SIG-M5 treated with dmso at 0.1 percent for 504 hours (cell line): ENCODE measurements at regions not wholly inside any gene's neighbourhood (a gene's known extent, or its start where the extent isn't known, plus 50 kb on each side); places are given as distances from the start of the nearest gene placed in this dataset.
"Not testable (repeated sequence)": the region's sequence is repeated elsewhere in the genome, so short reads cannot be mapped to it uniquely, and the experiment has no call there.

Experiments used
- DNase-seq: peaks from one replicate; lab custom pipeline; 2025; ENCODE audit not compliant: unreplicated experiment; lab: John Stamatoyannopoulos, UW

DNA sequence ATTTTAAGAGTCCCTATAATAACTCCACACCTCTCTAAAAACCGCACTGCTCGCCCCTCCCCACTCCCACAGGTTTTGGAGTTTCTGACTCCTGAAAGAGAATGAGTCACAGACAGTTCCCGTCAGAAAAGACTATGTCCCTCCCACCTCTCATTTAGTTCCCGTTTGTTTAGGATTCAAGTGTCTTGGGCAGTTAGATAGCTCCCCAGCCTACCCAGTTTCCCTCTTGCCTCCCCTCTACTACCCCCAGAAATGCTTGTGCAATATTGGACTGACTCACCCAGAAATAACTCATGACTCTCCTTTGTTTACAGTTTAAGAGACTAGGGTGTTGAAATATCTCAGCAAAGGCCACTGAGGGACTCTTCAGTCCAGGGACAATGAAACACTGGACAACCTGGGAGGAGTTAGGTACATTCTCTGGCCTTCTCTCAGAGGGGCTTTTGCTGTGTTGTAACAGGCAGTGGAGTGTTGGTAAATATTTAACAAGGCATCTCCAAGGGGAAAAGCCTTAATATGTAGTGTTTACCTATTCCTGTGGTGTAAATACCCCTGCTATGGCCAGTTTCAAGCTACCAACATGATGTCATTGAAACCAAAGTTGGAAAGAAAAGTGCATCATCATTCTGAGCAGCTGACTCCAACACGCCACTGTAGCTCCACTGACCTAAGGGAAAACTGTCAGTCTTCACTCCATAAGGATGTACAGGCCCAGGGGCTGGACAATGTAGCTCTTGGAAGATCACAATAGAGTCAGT is 96.1 kb upstream of the CHD2 start:
- peak; percentile 100 for DNase-seq

DNA sequence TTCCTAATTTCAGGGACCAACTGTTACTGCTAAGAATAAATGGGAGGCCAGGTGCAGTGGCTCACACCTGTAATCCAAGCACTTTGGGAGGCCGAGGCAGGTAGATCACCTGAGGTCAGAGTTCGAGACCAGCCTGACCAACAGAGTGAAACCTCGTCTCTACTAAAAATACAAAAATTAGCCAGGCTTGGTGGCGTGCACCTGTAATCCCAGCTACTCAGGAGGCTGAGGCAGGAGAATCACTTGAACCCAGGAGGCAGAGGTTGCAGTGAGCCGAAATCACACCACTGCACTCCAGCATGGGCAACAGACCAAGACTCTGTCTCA is 95.6 kb upstream of the CHD2 start:
- DNase-seq = not testable (repeated sequence)

DNA sequence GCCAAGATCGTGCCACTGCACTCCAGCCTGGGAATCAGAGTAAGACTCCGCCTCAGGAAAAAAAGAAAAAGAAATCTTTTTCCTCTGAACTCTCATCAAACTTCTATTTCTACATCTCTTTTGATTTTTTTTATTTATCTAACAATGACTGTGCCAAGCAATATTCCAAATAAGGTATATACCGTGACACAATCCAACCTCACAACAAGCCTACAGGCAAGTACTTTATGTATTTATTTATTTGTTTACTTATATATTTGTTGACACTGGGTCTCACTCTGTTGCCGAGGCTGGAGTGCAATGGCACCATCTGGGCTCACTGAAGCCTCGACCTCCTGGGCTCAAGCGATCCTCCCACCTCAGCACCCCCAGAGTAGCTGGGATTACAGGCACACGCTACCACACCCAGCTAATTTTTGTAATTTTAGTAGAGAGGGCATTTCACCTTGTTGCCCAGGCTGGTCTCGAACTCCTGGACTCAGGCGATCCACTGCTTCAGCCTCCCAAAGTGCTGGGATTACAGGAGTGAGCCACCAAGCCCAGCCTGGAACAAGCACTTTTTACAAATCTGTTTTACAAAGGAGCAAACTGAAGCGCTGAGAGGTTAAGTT is 94.9 kb upstream of the CHD2 start:
- no peak for DNase-seq

DNA sequence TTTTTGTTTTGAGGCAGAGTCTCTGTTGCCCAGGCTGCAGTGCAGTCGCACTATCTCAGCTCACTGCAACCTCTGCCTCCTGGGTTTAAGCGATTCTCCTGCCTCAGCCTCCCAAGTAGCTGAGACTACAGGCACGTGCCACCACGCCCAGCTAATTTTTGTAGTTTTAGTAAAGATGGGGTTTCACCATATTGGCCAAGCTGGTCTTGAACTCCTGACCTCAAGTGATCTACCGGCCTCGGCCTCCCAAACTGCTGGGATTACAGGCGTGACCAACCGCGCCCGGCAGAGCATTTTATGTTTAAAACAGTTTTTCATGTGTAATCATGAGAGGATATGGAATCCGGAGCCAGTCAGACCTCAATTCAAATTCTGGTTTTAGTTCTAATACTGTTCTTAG is 94.0 kb upstream of the CHD2 start:
- DNase-seq = not testable (repeated sequence)

DNA sequence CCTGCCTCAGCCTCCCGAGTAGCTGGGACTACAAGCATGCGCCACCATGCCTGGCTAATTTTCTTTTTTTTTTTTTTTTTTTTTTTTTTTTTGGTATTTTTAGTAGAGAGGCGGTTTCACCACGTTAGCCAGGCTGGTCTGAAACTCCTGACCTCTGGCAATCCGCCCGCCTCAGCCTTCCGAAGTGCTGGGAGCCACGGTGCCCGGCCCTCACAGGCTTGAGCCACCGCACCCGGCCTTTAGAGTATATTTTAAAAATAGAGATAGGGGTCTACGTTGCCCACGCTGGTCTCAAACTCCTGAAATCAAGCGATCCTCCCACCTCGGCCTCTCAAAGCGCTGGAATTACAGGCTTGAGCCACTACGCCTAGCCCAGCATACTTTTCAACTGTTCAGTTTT is 93.4 kb upstream of the CHD2 start:
- no peak for DNase-seq

DNA sequence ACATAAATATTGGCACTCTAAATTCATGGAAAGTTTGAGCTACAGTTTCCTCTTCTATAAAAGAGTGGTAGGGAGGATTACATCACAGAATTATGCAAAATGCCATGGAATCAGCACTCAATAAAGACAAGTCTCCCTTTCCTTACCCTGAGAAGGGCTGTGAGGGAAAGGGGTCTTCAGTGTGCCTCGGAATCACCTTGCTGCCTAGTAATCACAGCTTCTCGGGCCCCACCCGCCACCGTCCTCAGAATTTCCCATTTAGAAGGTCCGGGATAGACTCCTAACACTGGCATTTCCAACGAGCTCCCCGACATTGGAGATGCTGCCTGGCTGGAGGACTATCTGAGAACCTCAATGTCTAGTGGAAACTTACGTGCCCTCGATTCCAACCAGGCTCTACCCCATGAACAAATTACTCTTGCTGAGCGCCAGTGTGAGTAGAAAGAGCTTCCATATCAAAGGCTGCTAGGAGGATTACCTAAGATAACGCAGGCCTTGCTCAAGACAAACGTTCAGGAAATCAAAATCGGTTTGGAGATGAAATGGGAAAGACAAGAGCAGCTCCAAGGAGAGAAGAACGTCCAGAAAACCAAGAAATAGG is 92.1 kb upstream of the CHD2 start:
- DNase-seq = peak; percentile 82

DNA sequence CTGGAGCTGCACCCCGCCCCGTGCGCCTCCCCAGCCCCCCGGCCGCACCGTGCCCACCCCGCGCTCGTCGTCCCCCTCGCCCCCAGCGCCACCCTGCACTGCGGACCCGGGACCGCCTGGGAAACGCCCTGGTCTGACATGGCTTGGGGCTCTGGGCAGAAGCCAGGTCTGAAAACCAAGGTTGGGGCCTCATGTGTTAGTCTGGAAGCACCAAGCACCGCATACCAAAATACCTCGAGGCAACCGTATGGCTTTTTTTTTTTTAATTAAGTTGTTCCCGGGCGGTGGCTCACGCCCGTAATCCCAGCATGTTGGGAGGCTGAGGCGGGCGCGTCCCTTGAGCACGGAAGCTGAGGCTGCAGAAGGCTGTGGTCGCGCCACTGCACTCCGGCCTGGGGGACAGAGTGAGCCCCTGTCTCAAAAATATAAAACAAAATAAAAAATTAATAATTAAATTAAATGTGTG is 91.5 kb upstream of the CHD2 start:
- peak; percentile 54 for DNase-seq

DNA sequence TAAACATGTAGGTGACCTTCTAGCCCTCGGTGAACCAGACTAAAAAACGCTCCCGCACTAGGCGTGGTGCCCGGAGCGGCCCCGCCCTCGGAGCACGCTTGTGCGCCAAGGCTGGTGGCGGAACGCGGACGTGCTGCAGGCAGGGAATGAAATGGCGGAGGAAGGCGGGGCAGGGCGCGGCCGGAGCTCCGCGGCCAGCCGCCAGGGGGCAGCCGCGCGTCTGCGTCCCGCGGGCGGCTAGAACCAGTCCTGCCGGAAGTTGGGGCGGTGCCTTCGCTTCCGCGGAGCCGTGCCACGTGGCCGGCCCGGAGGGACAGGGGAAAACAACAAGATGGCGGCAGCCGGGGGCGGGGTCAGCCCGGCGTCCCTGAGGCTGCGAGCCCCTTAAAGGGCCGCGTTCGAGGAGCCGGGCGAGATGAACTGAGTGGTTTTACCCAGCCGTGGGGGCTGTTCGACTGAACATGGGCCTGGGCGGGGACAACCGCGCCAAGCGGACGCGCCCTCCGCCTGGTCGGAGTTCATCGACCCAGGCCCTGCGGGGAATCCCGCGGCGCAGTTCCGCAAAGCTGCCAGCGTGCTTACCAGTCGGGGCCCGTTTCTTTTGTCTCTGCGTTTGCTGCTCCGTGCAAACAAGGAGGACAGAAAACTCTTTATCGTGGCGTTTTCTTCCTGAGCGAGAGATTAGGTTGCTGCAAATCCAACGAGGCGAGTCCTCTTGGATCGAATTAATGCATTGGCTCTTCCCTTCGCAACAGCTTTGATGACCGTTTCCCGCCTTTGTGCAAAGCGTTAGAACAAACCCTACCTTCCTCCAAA is 90.9 kb upstream of the CHD2 start:
- peak; percentile 95 for DNase-seq

DNA sequence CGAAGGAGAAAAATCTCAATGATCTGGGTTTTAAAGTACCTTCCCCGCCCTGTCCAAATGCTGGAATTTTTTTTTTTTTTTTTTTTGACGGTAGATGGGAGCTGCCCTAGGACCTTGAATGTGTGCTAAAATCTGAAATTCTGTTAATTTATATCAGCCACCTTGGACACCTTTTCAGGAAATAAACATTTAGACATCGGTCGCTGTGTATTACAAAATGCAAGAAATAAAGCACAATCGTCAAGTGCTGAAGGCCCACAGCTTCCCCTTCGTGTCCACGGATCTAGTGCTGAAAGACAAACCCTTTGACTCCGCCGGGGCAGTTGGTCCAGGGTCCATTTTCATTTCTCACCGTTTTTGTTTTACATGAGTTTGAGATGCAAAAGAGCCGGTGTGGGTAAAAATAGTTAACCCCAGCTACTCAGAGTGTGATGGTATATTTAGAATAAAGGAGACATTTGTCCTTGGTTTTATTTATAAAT is 90.2 kb upstream of the CHD2 start:
- DNase-seq = peak; percentile 49

DNA sequence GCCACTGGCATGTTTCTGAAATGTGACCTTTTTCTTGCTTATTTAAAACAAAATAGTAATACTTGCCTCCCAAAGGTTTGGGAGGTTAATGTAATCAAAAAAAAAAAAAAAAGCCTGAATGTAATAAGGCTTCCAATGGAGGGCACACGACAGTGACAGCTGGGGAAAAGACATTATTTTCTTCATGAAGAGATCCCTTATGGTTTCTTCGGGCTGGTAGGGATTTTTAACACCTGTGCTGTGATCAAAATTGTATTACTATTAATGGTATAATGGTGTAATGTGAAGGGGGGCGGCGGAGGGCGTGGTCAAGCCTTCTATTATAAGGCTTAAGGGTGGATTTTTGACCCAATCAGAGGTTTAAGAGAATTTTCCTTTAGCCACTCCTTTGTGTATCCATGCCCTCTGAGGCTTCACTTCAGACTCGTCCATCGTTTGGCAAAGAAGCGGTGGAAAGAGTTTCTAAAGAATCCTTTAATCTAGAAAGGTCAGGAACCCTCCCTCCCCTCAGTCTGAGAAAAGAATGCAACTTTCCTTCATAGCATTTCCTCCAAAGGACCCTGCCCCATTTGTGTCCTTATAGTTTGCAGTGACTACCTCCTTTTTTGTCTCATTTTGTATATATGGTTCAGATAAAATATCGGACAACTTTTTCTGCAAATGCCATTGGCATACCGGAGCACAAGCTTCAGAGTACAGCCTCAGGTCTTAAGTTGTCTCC is 89.5 kb upstream of the CHD2 start:
- peak; percentile 56 for DNase-seq

DNA sequence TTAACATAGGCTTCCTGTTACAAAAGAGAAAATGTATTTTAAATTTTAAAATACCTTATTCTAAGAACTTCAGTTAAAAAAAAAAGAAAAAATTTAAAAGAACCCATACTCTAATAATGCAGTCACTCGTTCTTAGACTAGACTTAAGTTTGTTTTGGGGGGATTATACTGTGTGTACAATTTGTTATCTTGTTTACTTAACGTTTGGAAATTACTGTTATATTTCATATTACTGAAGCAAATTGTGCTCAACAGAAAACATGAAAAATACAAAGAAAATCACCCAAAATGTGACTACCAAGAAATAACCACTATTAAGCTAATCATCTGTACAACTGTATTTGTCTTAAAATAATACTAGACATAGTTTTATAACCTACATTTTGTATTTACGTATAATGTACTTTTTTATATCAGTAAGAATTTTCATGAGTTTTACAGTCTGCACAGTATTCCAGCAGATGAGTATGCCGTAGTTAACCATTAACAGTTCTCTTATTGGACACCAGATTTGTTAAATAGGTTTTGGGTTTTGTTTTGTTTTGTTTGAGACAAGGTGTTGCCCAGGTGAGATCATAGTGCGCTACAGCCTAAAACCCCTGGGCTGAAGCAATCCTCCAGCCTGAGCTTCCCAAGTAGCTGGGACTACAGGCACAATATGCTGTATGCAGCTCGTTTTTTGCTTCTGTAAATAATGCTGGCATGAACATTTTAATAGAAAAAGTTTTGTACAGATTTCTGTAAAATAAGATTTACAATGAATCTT is 88.8 kb upstream of the CHD2 start:
- no peak for DNase-seq

DNA sequence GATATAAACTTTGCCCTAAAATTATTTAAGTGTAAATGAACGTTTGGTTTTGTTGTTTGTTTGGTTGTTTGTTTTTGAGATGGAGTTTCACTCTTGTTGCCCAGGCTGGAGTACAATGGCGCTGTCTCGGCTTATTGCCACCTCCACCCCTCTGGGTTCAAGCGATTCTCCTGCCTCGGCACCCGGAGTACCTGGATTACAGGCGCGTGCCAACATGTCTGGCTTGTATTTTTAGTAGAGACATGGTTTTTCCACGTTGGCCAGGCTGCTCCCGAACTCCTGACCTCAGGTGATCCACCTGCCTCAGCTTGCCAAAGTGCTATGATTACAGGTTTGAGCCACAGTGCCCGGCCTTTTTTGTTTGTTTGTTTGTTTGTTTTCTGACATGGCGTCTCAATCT is 87.9 kb upstream of the CHD2 start:
- DNase-seq = no peak

DNA sequence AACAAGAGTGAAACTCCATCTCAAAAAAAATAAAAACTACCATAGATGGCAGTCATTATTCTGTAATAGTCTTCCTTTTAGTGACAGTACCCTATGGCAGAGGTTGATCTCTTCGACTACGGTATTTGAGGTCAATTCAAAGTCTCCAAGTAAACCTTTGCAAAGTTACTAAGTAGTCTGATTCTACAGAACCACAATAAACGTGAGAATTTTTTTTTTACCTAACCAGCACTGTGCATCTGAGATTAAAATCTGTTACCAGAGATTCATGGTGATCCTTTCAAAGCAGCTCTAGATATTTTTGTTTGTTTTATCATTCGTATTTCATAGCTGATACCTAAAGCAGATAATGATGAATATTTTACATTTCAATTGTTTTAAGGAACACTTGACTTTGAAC is 86.6 kb upstream of the CHD2 start:
- DNase-seq = no peak

DNA sequence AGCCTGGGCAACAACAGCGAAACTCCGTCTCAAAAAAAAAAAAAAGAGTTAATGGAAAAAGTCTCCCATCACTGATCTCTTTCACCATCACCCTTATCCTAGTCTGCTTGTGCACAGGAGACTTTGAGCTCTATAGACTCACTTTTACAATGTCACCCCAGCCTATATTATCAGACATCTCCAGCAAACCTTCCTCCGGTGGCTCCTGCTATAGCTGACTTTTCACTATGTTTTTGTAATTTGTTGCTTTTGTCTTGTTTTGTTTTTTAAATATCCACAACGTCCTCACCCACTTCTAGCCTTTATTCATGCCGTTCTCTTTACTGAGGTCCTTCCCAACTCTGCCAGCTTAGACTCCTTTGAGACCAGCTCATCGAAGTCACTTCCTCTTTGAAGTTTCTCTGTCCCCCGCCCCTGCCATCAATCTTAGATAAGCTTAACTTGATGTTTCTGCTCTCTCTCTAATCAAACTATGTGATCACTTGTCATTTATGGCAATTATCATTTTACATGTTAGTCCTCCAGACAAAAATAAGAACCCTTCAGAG is 82.7 kb upstream of the CHD2 start:
- peak; percentile 67 for DNase-seq

DNA sequence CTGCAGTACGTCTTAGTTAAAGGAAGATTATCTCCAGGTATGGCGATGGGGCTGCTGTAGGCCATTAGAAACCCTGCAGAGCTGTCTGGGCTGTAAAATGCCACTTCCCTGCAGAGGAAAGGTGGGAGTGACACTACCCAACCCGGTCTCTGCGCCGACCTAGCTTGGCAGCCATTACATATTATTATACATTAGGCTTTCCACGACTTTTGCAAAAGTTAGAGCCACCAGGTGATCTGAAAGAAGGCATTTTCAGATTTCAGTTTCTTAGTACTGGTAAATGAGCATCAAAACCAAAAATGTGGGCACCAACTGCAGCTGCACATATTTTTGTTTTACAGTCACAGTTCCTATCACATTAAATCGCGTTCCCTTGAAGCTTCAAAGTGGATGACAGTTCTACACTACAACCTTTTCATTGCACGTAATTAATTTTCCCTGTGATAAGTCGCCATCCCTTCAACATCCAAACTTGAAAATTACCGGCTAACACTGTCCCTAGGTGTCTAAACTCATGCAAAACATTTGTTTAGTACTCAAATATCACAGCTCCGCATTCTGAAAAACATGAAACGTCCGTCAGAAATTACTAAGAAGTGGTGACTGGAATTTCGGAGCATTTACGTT is 81.4 kb upstream of the CHD2 start:
- DNase-seq = no peak

DNA sequence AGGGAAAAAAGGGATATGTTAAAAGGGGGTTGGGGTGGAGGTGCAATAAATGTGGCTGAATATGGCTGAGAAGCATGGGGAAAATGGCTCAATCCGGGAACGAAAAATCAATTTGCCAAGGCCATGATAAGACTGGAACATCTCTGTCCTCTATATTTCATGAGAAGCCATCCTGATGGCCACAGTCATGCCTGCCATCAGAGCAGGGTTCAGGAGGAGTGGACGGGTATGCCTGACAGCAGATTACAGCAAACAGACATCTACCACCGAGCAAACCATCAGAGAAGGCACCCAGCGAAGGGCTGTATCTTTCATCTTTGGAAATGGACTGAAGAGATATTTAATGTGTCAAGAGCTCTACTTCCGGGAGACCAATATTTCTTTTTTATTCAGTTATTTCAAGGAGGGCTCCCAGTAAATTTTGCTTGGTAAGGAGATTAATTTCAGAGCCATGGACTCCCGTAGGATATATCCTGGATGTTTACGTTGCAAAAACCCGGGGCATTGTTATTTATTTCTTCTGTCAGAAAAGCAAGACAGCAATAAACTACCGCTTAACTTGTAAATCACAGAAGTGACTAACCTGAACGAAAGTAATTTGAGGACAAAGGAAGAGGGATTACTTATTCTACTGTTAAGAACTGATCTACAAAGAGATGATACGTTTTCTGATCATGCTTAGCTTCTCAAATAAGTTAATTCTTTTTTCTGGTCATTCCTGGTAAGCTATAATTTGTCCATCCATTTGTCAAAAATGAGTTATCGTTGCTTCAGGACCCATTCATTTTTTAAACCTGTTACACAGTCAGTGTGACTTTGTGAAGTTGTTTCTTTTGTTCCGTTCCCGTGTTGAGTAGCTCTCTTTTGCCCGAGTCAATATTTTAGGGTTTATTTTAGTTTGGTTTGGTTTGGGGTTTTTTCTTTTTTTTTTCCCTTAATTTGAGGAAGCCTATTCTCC is 80.6 kb upstream of the CHD2 start:
- DNase-seq = no peak

DNA sequence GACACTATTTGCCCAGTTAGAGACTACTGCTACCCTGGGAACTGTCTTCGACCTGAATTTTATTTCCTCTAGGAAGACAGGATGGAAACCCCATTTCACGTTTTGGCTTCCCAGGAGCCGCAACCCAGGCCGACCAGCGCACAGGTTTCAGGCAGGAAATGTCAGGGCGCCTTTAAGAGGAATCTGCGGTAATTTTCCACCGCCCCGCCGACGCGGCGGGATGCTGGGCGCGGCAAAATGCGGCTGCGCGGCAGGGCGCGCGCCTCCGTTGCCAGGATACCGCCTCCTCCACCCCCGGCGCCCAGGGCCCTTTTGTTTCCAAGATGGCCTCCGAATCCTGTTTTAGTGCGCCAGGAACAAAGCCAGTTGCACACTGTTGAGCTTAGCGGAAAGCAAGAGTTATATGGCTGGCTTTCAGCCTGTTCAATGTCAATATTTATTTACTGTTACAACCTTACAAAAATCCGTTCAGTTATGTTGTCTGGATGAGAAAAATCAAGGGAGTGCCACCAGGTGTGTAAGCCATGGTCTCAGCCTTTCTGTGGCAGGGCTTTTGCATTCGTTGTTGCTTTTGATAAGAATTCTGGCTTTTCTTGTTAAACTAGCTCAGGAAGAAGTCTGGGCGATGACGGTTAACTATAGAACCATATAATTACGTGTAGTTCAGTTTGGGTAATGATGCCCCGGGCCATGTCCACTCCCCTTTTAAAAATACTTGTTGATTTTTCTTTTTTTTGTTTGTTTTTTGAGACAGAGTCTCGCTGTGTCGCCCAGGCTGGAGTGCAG is 79.7 kb upstream of the CHD2 start:
- DNase-seq = peak; percentile 90
